Mammary epithelial cell (primary cell): ENCODE measurements at regions not wholly inside any gene's neighbourhood (a gene's known extent, or its start where the extent isn't known, plus 50 kb on each side); places are given as distances from the start of the nearest gene placed in this dataset.

Source experiments
- CTCF ChIP-seq, 2 donors: IDR thresholded peaks in 1 of 2; conservative IDR thresholded peaks in 1 of 2; 2 replicates each; pipeline ENCODE4 v1.5.1; 2011 to 2012; ENCODE audit warnings: inconsistent platforms in 2 of 2, low read length in 2 of 2, mild to moderate bottlenecking in 2 of 2, control low read depth in 1 of 2, low read depth in 1 of 2; ENCODE audit not compliant: insufficient read depth in 1 of 2; ENCODE audit errors: extremely low read depth in 1 of 2
- EZH2 ChIP-seq: IDR thresholded peaks from 2 replicates; pipeline ENCODE4 v1.6.1; 2012; ENCODE audit warnings: low read length, inconsistent platforms, borderline replicate concordance

GRCh38 chr3:150308481-150309256 lies 99.4 kb upstream of the TSC22D2 start:
- TF ChIP-seq CTCF (conservative IDR thresholded peaks at IDR 0.05 in 1 of 2, IDR thresholded peaks at IDR 0.05 in 1 of 2; ENCODE audit: extremely low read depth in 1 of 2, insufficient read depth in 1 of 2, low read depth in 1 of 2, low read length in 2 of 2) (no peak), EZH2 (no peak)
